HG03196 (cell line): ENCODE measurements at regions not wholly inside any gene's neighbourhood (a gene's known extent, or its start where the extent isn't known, plus 50 kb on each side); places are given as distances from the start of the nearest gene placed in this dataset.

ENCODE experiments used
- ATAC-seq: cut with Tn5 transposase; IDR thresholded peaks from one replicate; pipeline ENCODE4 v1.9.1; 2021; ENCODE audit not compliant: unreplicated experiment

GRCh38 chr3:35849496-35849895 lies 210.2 kb downstream of the ARPP21 start:
- ATAC-seq = no peak

- no peak for ATAC-seq
Observed at GRCh38 chr3:35849963-35850362, 210.6 kb downstream of the ARPP21 start.

- no peak for ATAC-seq
Observed at GRCh38 chr3:35857004-35857403, 217.7 kb downstream of the ARPP21 start.

GRCh38 chr3:35862057-35862456 lies 222.7 kb downstream of the ARPP21 start:
- ATAC-seq = no peak

- no peak for ATAC-seq
Observed at GRCh38 chr3:35864871-35865270, 225.5 kb downstream of the ARPP21 start.

GRCh38 chr3:35867791-35868190 lies 228.5 kb downstream of the ARPP21 start:
- ATAC-seq = no peak

GRCh38 chr3:35871009-35871408 lies 231.7 kb downstream of the ARPP21 start:
- ATAC-seq = no peak

GRCh38 chr3:35883929-35884328 lies 244.6 kb downstream of the ARPP21 start:
- no peak for ATAC-seq

- ATAC-seq = no peak
Observed at GRCh38 chr3:35894735-35895134, 255.4 kb downstream of the ARPP21 start.

- ATAC-seq = no peak
Observed at GRCh38 chr3:35899245-35899644, 259.9 kb downstream of the ARPP21 start.

- ATAC-seq = no peak
Observed at GRCh38 chr3:35900079-35900478, 260.8 kb downstream of the ARPP21 start.

- ATAC-seq = no peak
Observed at GRCh38 chr3:35908366-35909232, 269.3 kb downstream of the ARPP21 start.

- no peak for ATAC-seq
Observed at GRCh38 chr3:35919160-35919559, 279.8 kb downstream of the ARPP21 start.

- ATAC-seq = no peak
Observed at GRCh38 chr3:35921718-35922117, 282.4 kb downstream of the ARPP21 start.

- peak; percentile 63 for ATAC-seq
Observed at GRCh38 chr3:35924070-35924469, 284.7 kb downstream of the ARPP21 start.

GRCh38 chr3:35927441-35927840 lies 288.1 kb downstream of the ARPP21 start:
- no peak for ATAC-seq

GRCh38 chr3:35929158-35929557 lies 289.8 kb downstream of the ARPP21 start:
- ATAC-seq = no peak

GRCh38 chr3:35931867-35932266 lies 292.5 kb downstream of the ARPP21 start:
- ATAC-seq = no peak

- ATAC-seq = no peak
Observed at GRCh38 chr3:35932995-35933394, 293.7 kb downstream of the ARPP21 start.

- ATAC-seq = no peak
Observed at GRCh38 chr3:35936571-35936970, 297.2 kb downstream of the ARPP21 start.

GRCh38 chr3:35944926-35945710 lies 305.8 kb downstream of the ARPP21 start:
- no peak for ATAC-seq
